ENCODE measurements at regions not wholly inside any gene's neighbourhood (a gene's known extent, or its start where the extent isn't known, plus 50 kb on each side); places are given as distances from the start of the nearest gene placed in this dataset.
A peak's percentile ranks its signal among the peaks of the same experiment; 100 is the strongest.
"Not testable (repeated sequence)": the region's sequence is repeated elsewhere in the genome, so short reads cannot be mapped to it uniquely, and the experiment has no call there.

DNA sequence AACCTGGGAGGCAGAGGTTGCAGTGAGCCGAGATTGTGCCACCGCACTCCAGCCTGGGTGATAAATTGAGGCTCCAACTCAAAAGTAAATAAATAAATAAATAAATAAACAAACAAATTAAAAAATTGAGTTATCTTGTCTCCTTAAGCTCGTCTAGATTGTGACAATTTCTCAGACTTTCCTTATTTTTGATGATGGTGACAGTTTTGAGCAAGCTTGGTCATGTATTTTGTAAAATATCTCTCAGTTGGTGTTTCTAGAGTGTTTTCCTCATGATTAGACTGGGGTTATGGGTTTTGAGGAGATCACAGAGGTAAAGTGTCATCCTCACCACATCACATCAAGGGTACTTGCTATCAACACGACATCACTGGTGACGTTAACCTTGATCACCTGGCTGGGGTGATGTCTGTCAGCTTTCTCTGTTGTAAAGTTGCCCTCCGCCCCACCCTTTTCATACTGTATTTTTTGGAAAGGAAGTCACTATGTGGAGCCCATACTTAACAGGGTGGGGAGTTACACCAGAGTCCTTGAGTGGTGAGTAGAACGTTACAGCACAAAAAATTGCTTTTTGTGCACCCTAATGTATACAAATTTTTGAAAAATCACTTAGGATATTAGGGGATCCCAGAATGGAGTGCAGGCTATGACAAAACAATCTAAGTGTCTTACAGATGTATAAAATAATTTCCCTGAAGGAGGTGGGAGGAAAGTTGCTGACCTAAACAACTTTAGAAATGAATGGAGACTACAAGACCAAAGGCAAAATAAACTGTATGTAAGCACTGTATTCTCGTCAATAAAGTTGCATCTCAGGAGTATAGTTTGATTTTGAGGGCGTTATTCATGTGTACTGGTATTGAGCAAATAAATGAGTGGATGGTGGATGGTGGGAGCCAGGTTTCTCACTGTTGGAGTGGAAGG, 116.4 kb upstream of the SGK1 start:
- no peak for DNase-seq (ENCODE audit: low read depth in 2 of 2)

DNA sequence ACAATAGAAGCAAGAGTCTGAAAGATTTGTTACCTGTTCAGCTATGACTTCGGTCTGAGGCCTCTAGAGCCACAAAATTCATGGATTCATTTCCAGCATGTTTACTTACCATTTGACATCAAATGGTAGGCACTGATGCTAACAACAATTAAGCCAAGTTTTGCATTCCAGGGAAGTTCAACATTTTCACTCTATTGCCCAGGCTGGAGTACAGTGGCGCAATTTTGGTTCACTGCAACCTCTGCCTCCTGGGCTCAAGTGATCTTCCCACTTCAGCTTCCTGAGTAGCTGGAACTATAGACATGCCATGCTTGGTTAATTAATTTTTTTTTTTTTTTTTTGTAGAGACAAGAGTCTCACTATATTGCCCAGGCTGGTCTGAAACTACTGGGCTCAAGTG, 114.1 kb upstream of the SGK1 start:
- no peak for DNase-seq (ENCODE audit: low read depth in 2 of 2)

DNA sequence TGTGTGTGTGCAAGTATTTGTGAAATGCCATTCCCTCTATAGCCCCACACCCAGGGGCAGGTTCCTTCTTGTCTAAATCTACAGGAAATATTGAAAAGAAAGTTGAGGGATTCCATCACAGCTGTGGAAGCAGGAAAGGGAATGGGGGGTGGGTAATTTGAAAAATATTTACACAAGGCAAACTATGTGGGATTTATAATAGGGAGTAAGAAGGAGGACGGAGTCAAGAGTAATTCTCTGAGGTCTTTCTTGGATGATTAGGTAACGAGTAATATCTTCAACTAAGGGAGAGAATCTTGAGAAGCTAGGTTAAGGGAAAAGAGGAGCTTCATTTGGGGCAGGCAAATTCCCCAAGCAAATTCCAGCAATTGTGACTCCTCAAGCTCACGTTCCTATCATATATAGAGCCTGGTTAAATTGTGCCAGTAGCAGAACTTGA, 113.5 kb upstream of the SGK1 start:
- peak; percentile 72 to 74 for DNase-seq (ENCODE audit: low read depth in 2 of 2)

DNA sequence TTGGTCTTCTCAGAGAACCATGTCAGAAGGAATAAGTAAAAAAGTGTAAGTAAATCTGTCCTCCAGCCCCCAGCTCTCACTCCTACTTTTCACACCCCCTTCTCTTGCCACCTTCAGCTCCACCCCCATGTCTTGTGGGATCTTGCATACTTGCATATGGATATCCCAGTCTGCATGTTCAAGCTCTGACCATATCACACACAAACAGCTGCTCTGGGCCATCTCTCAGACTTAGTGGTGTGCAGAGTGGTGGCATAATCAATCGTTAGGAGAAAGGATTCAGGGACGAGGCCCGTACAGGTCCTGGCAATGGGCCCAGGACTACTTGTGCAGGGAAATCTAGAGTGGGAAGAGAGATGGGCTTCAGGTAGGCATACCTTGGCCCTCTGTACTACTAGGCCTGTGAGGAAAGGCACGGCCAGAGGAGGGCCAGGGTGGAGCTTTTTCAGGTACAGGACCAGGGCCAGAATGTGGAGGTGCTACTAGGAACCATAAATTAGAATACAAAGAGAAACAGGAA, 112.0 kb upstream of the SGK1 start:
- DNase-seq (ENCODE audit: low read depth in 2 of 2): no peak

DNA sequence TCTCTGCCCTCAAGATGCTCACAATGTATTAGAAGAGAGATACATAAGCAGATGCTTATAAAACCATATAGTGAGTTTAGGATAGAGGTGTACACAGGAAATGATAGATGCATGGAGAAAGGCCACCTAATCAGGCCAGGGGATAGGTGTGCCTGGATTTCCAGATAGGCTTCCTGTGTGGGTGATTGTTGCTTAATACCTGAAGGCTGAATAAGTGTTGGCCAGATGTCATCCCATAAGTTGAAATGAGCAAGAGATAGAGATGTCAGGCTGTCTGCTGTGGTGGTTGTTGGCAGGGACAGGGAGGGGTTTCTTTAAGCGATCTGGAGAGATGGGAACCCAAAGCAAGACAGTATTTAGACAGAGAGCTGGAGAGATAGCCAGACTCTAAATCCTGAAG, 109.8 kb upstream of the SGK1 start:
- DNase-seq (ENCODE audit: low read depth in 2 of 2): no peak

DNA sequence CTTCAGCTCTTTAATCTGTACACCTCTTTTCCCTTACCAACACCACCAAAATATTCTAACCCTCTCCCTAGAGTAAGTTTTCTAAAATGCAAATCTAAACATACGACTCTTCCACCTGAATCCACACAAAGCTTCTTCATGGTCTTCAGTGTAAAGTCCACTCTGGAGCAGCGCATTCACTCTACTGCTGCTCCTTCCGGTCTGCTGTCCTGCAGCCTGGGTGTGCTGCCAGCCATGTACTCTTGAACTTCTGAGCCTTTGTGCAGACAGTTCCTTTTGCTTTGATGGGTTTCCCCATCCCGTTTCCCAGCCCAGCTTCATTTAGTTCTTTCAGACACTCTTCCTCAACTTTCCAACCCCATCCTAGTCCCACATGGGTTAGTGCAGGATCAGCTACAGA, 108.7 kb upstream of the SGK1 start:
- DNase-seq (ENCODE audit: low read depth in 2 of 2): no peak

DNA sequence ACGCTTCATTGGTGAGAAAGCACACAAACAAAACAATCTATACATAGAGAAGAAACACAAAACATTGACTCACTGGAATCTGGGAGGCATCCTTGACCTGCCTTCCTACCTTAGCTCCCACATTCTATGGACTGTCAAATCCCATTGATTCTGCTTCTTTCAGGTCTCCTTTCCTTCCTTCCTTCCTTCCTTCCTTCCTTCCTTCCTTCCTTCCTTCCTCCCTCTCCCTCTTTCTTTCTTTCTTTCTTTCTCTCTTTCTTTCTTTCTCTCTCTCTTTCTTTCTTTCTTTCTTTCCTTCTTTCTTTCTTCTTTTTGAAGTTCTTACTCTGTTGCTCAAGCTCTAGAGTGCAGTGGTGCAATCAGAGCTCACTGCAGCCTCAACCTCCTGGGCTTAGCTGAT, 108.0 kb upstream of the SGK1 start:
- not testable (repeated sequence) for DNase-seq (ENCODE audit: low read depth in 2 of 2)

DNA sequence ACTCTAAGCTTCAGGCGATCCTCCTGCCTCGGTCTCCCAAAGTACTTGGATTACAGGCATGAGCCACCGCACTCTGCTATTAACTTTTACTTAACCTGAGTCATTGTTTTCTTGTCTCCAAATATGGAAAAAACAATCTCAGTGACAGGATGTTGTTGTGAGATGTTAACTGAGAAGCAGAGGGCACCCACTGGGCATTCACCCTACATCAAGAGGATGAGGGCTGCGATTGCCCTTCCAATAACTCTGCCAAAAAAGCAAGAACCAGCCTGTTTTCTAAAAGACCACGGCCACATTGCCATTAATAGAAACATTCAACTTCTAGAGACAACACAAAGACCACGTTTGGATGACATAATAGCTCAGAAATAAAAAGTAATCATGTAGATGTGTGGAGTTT, 107.6 kb upstream of the SGK1 start:
- no peak for DNase-seq (ENCODE audit: low read depth in 2 of 2)

DNA sequence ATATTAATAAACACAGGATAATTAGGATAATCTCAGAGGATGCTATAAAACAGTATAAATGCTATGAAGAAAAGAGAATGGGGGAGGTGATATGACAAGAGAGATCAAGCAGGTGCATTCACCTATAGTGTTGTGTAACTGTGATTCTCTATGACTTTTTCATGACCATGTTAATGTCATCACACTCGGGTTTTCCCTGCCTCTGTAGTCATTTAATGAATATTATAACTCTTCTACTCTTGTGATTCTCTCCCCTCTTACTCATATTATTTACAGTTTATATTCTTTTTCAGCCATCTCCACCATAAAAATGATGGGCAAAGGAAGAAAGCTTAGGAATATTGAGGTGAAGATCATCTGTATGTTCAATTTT, 106.9 kb upstream of the SGK1 start:
- DNase-seq (ENCODE audit: low read depth in 2 of 2): no peak

DNA sequence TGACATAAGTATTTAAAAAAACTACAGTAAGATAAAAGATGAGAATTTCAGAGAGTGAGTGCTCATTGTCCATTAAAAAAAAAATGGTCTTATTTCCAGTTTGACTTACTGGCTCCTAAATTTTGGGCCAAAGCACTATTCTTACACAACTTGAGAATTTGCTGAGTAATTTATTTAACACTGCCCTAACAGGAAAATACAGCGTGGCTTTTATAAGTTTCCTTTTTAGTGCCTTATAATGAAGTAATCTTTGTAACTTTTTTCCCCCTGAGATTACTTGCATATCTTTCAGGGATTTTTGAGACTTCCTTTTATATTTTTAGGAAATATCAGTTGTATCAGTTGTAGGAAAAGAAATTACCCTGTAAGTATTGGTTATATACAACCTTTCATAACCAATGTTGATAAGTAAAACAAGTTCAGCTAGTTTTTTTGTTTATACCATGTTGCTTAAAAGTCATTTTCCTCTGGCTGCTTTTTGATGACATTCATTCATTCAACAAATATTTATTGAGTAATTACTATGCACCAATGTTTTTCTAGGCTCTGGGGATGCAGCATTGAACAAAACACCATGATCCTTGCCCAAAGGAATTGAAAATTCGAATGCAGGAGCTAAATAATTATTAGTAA, 106.4 kb upstream of the SGK1 start:
- DNase-seq (ENCODE audit: low read depth in 2 of 2): no peak

DNA sequence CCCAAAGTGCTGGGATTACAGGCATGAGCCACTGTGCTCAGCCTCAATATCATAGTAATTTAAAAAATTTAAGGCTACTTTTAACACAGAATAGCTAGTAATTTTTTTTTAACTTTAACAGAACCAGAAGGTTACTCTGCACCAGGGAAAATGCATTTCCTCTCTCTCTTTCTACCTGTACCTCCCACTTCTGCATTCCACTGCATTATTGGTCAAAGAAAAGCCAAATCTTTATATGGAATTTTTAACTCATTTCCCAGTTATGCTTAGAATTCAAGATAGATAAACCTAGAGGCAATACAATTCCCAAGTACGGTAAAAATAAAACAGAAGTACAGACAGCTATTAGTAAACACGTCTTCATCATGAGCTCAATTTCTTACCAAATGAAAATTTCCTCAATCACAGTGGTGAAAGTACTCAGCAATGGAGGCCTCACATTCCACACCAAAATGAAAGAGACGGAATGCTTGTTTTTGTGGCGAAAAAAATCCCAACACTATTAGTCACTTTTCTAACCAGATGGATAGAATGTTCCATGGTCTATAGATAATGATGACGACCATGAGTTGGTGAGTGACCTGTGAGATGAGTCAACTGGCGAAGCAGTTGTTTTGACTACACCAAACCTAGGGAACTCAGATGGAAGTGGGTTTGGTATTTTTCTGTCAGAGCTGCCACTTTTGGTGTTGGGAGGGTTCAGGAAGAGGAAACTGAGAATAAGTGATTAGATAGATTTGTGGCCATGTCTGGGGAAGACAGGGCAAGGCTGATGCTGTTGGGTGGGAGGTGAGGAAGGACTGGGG, 104.7 kb upstream of the SGK1 start:
- peak; percentile 98 to 99 for DNase-seq (ENCODE audit: low read depth in 2 of 2)

DNA sequence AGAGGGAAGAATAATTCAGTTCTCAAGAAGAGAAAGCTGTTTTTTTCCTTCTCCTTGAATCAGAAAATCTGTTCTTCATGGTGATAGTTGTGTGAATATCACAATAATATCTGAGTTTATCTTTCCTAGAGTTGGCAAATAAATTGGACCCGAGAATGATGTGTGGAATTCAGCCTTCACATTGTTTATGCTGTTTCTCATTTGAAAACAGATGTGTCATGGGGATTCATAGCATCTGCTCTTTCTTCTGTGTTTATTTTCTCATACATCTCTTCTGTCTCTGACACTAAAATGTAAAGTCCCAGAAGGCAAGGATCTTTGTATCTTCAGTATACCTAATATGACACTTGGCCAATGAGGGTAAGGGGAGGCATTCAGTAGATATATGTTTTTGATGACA, 103.6 kb upstream of the SGK1 start:
- DNase-seq (ENCODE audit: low read depth in 2 of 2): no peak

DNA sequence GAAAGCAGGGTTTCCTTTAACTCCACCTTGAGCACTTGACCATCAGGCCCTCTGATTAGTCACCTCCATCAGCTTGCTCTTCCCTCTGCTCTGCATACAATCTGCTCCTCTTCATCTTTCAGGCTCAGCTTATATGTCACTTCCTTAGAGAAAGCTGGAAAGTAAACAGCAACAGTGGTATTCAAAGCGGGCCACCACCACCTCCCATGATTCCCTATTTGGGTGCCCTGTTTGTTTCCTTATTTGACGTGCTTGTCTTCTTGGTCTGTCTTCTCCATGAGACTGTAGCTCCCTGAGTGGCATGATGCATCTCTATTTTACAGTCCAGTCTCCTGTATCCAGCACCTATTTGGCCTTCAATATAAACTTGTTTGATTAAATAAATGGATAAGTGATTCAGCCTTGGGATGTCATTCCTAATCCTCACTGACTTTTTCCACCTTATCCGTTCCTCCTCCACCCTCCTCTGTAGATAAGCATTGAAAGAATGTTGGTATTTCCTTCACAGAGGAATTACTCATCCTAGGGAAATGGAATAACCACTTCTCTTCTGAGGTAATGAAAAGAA, 102.8 kb upstream of the SGK1 start:
- peak; percentile 63 to 64 for DNase-seq (ENCODE audit: low read depth in 2 of 2)

DNA sequence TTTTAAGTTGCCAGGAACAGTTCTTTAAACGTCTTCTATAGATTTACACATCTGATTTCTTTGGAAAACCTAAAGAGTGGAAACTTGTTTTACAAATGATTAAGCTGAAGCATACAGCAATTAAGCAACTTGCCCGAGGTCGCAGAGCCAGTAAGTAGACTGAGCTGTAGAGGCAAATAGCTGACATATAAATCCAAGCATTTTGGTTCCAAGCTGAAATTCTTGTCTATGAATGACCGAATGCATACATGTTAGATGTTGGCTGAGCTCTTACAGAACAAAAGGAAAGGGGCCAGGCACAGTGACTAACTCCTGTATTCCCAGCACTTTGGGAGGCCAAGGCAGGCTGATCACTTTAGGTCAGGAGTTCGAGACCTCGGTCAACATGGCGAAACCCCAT, 101.8 kb upstream of the SGK1 start:
- no peak for DNase-seq (ENCODE audit: low read depth in 2 of 2)

DNA sequence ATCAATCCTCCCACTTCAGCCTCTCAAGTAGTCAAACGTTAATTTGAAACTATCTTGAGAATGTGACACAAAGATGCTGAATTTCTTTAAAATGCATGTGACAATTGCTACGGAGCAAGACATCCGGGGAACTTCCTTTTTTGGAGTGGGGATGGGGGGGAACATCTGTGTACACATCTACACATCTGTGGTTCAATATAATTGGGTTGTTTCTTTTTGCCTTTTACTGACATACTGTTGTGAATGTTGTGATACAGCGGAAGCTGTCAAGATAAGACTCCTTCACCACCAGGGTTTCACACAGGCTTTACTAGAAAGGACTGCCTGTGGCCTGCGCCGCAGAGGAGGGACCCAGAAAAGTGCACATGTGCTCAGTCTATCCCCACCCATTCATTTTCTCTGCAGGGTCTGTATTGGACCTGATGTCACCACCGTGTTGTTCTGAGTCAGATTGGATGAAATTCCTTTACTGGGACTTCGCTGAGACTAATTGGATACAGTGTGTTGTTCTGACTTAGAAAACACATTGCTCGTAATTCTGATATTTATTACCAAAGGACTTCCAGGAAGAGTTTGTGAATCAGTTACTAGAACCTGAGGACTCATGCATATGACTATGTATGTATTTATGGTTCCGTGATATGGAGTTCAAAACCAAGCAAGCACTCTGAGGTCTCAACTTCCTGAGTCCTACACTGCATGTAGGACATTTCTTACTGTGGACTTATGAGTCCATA, 98.7 kb upstream of the SGK1 start:
- DNase-seq (ENCODE audit: low read depth in 2 of 2): peak; percentile 84 to 86

DNA sequence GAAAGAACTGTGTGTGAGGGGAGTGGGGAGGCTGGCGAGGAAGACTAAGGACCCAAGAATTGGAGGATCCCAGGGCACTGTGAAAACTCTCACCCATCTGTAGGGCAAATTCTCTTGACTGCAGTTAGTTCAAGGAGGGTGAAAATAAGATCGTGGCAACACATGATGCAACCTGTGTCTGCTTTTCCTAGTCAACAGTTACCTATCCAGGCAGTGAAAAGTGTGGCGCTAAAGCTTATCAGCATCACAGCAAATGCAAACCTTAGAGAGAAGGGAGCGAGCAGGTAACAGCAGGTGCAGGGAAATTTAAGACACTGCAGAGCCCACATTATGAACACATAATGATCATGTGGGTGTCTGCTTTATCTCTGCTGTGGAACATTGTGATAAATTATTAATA, 97.7 kb upstream of the SGK1 start:
- no peak for DNase-seq (ENCODE audit: low read depth in 2 of 2)

DNA sequence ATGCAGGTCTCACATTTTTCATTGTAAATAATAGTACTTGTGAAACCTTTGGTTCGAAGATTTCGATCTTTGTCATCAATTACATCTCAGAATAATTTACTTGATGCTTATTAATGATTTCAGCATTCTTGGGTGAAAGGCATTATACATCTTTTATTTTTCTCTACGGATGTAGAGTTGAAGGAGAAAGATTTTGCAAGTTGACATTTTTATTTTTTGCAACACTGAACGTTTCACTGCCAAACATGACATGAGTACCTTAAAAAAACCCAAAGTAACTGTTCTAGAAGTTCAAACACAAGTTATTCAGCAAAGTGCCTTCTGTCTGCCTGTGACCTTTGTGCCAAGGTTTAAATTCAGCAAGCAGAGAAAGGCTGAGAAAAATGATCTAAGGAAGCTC, 97.3 kb upstream of the SGK1 start:
- DNase-seq (ENCODE audit: low read depth in 2 of 2): no peak

DNA sequence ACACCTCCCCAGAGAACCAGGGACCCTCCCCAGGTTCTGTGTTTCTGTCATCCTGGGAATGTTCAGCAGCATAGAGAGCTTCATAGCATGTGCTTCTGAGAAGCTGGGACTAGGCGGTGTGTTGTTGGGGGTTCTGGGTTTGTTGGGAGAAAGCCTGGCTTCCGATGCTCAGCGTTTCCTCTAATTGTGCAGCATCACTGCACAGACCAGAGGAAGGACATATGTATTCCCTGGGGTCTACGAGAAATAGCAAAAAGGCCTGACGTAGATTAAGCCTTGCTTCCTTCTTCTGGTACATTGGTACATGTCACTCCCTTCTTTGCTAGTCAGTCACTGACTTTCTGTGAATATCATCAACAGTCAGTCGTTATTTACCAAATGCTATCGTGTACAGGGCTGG, 96.9 kb upstream of the SGK1 start:
- no peak for DNase-seq (ENCODE audit: low read depth in 2 of 2)

DNA sequence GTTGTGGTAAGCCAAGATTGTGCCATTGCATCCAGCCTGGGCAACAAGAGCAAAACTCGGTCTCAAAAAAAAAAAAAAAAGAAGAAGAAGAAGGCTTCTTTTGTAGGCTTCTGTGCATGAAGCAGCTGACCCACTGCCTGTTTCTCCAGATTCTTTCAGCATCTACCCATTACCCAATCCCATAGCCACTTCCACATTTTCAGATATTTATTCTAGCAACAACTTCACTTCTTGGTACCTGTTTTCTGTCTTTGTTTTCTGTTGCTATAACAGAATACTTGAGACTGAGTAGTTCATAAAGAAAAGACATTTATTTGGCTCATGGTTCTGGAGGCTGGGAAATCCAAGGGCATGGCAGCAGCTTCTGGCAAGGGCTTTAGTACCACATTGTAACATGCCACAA, 95.3 kb upstream of the SGK1 start:
- no peak for DNase-seq (ENCODE audit: low read depth in 2 of 2)

DNA sequence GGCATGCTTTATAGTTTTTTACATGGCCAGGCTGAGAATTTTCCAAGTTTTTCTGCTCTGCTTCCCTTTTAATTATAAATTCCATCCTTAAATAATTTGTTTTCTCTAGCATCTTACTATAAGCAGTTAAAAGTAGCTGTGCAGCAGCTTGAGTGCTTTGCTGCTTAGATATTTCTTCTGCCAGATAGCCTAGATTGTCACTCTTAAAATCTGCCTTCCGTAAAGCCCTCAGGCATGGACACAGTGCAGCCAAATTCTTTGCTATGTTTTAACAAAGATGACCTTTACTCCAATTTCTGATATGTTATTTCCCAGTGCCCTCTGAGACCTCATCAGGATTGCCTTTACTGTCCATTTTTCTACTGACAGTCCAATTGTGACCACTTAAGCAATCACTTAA, 92.6 kb upstream of the SGK1 start:
- no peak for DNase-seq (ENCODE audit: low read depth in 2 of 2)

DNA sequence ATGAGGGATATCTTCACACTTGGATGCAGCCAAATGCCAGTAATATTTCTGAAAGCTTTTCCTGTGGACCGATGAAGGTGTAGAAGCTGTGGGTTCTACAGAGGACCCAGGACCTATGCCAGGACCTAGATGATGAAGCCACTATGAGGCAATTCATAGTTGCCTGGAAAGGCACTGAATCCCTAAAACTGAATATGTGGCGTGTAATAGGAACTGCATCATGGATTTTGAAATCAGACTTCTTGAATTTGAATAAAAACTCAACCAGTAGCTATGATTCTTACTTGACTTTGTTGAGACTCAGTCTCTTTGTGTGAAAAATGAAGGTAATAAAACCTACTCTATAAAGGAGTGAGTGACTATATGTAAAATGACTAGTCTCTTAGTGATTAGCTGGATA, 89.9 kb upstream of the SGK1 start:
- no peak for DNase-seq (ENCODE audit: low read depth in 2 of 2)
